SK-N-SH (cell line): ENCODE measurements at regions not wholly inside any gene's neighbourhood (a gene's known extent, or its start where the extent isn't known, plus 50 kb on each side); places are given as distances from the start of the nearest gene placed in this dataset.

Experiments
- CTCF ChIA-PET: fragments of 300-600, 350-600 bp; formaldehyde crosslinking; extraction: SDS; loops from one replicate; lab custom pipeline; 2021; lab: Yijun Ruan, JAX
- POLR2A ChIA-PET: fragments of 350-600 bp; sonication (Branson Sonifier 250); formaldehyde crosslinking; extraction: SDS; loops from one replicate; lab custom pipeline; 2020; ENCODE audit warnings: antibody characterized with exemption, inconsistent platforms; lab: Yijun Ruan, JAX
- DNase-seq: peaks from one replicate; pipeline ENCODE4 v3.0.0; 2012
- H2AFZ ChIP-seq: fragments of 200-600 bp; sonication (generic); 2 replicates; pipeline ENCODE4 v1.8.1; 2016; ENCODE audit warnings: antibody characterized with exemption, mild to moderate bottlenecking, low read depth
- H3F3A ChIP-seq: fragments of 200-600 bp; sonication (generic); replicated peaks from 2 replicates; pipeline ENCODE3; 2016; ENCODE audit warnings: antibody characterized with exemption, mild to moderate bottlenecking; ENCODE audit not compliant: insufficient read depth
- H3K27ac ChIP-seq, 2 experiments: fragments of 200-500 bp in 1 of 2; fragments of 200-600 bp in 1 of 2; sonication (Bioruptor generic) in 1 of 2; sonication (generic), shearing (Covaris generic) in 1 of 2; 2 replicates each; pipeline versions ENCODE4 v1.5.1 to v1.6.1; 2014 to 2016; ENCODE audit warnings: low read depth in 2 of 2, inconsistent platforms in 1 of 2, low read length in 1 of 2, mild to moderate bottlenecking in 1 of 2, mixed read lengths in 1 of 2
- H3K27me3 ChIP-seq: fragments of 200-600 bp; sonication (generic), shearing (Covaris generic); 2 replicates; pipeline ENCODE4 v1.6.1; 2016; ENCODE audit warnings: mixed run types; ENCODE audit not compliant: insufficient read depth
- H3K36me3 ChIP-seq, 2 experiments: fragments of 200-500 bp in 1 of 2; fragments of 200-600 bp in 1 of 2; sonication (Bioruptor generic) in 1 of 2; sonication (generic) in 1 of 2; replicated peaks in 1 of 2; 2 replicates each; pipeline versions ENCODE3 to v1.5.1; 2014 to 2016; ENCODE audit warnings: low read length in 1 of 2, mild to moderate bottlenecking in 1 of 2; ENCODE audit not compliant: insufficient read depth in 2 of 2, control insufficient read depth in 1 of 2
- H3K4me1 ChIP-seq, 2 experiments: fragments of 200-500 bp in 1 of 2; fragments of 200-600 bp in 1 of 2; sonication (Bioruptor generic) in 1 of 2; sonication (generic), shearing (Covaris generic) in 1 of 2; 2 replicates each; pipeline versions ENCODE4 v1.5.1 to v1.6.1; 2014 to 2016; ENCODE audit warnings: low read depth in 1 of 2, low read length in 1 of 2, mixed run types in 1 of 2; ENCODE audit not compliant: insufficient read depth in 2 of 2, control insufficient read depth in 1 of 2
- H3K4me2 ChIP-seq: fragments of 200-600 bp; sonication (generic), shearing (Covaris generic); 2 replicates; pipeline ENCODE4 v1.6.1; 2017; ENCODE audit warnings: mixed run types
- H3K4me3 ChIP-seq, 2 experiments: fragments of 200-500 bp in 1 of 2; fragments of 200-600 bp in 1 of 2; sonication (Bioruptor generic) in 1 of 2; sonication (generic), shearing (Covaris generic) in 1 of 2; 2 replicates each; pipeline versions ENCODE4 v1.5.1 to v1.8.1; 2014 to 2016; ENCODE audit warnings: low read depth in 2 of 2, inconsistent platforms in 1 of 2, low read length in 1 of 2, mild to moderate bottlenecking in 1 of 2, mixed read lengths in 1 of 2, moderate library complexity in 1 of 2
- H3K79me2 ChIP-seq: fragments of 200-600 bp; sonication (generic); 2 replicates; pipeline ENCODE4 v1.8.1; 2017; ENCODE audit warnings: mild to moderate bottlenecking; ENCODE audit not compliant: insufficient read depth
- H3K9ac ChIP-seq: fragments of 200-600 bp; sonication (generic); 2 replicates; pipeline ENCODE4 v1.6.1; 2017; ENCODE audit warnings: mixed run types
- H3K9me2 ChIP-seq: fragments of 200-600 bp; sonication (generic); 2 replicates; pipeline ENCODE4 v1.6.1; 2017; ENCODE audit warnings: mixed run types
- H3K9me3 ChIP-seq: fragments of 200-600 bp; sonication (generic); 2 replicates; pipeline ENCODE4 v1.6.1; 2017; ENCODE audit warnings: mixed run types, mild to moderate bottlenecking, moderate library complexity
- H4K20me1 ChIP-seq: fragments of 200-600 bp; sonication (generic); 2 replicates; pipeline ENCODE4 v1.6.1; 2017; ENCODE audit warnings: mild to moderate bottlenecking, mixed run types; ENCODE audit not compliant: insufficient read depth
- ELF1 ChIP-seq: IDR thresholded peaks from 2 replicates; pipeline ENCODE4 v1.4.0; 2012
- EP300 ChIP-seq, 2 experiments: IDR thresholded peaks; 2 replicates each; pipeline versions ENCODE4 v1.4.0 to v1.6.1; 2012; ENCODE audit warnings: borderline replicate concordance in 1 of 2, low read depth in 1 of 2, low read length in 1 of 2
- FOSL2 ChIP-seq: IDR thresholded peaks from 2 replicates; pipeline ENCODE4 v1.4.0; 2012; ENCODE audit warnings: low read depth, mild to moderate bottlenecking, moderate library complexity, borderline replicate concordance
- GATA2 ChIP-seq: sonication (generic); formaldehyde crosslinking; IDR thresholded peaks from 2 replicates; pipeline ENCODE4 v1.5.0; 2020; ENCODE audit warnings: mild to moderate bottlenecking, missing genetic modification reagents
- JUND ChIP-seq: IDR thresholded peaks from 2 replicates; pipeline ENCODE4 v1.4.0; 2012
- MAX ChIP-seq: IDR thresholded peaks from 2 replicates; pipeline ENCODE4 v1.4.0; 2012; ENCODE audit warnings: low read depth
- MEF2A ChIP-seq: IDR thresholded peaks from 2 replicates; pipeline ENCODE4 v1.4.0; 2012; ENCODE audit warnings: low read depth, borderline replicate concordance
- PBX3 ChIP-seq: IDR thresholded peaks from 2 replicates; pipeline ENCODE4; 2012
- POLR2AphosphoS5 ChIP-seq: IDR thresholded peaks from 2 replicates; pipeline ENCODE4 v1.6.1; 2012; ENCODE audit warnings: low read depth, low read length
- RAD21 ChIP-seq: IDR thresholded peaks from 2 replicates; pipeline ENCODE4 v1.6.1; 2012; ENCODE audit warnings: mild to moderate bottlenecking, low read length
- RCOR1 ChIP-seq: fragments of 150-350 bp; IDR thresholded peaks from 2 replicates; pipeline ENCODE4 v1.6.1; 2017; ENCODE audit warnings: antibody characterized with exemption, low read length
- RXRA ChIP-seq: IDR thresholded peaks from 2 replicates; pipeline ENCODE4 v1.4.0; 2012; ENCODE audit warnings: low read depth, mild to moderate bottlenecking, borderline replicate concordance
- SIN3A ChIP-seq: IDR thresholded peaks from 2 replicates; pipeline ENCODE4 v1.6.1; 2012; ENCODE audit warnings: low read depth, mild to moderate bottlenecking, low read length, moderate library complexity, borderline replicate concordance
- TAF1 ChIP-seq: IDR thresholded peaks from 2 replicates; pipeline ENCODE4 v1.6.1; 2012; ENCODE audit warnings: low read depth, mild to moderate bottlenecking, low read length, moderate library complexity, borderline replicate concordance
- TCF12 ChIP-seq: IDR thresholded peaks from 2 replicates; pipeline ENCODE4 v1.4.0; 2012
- TEAD4 ChIP-seq: IDR thresholded peaks from 2 replicates; pipeline ENCODE4 v1.4.0; 2012; ENCODE audit warnings: mild to moderate bottlenecking, borderline replicate concordance; ENCODE audit not compliant: insufficient read depth
- USF1 ChIP-seq: IDR thresholded peaks from 2 replicates; pipeline ENCODE4 v1.4.0; 2012; ENCODE audit warnings: low read depth, borderline replicate concordance
- YY1 ChIP-seq: IDR thresholded peaks from 2 replicates; pipeline ENCODE4 v1.4.0; 2012; ENCODE audit warnings: low read depth, mild to moderate bottlenecking
- ZBTB33 ChIP-seq: IDR thresholded peaks from 2 replicates; pipeline ENCODE4 v1.4.0; 2012; ENCODE audit warnings: low read depth, borderline replicate concordance
- WGBS: methylation state at CpG from one replicate; pipeline ENCODE4 v1.1.6; 2017; ENCODE audit warnings: low lambda C conversion rate; 5-methylcytosine and 5-hydroxymethylcytosine counted together
- TF ChIP-seq, protein P1 (sequence below): IDR thresholded peaks from 2 replicates; pipeline ENCODE4 v1.6.1; 2012; ENCODE audit warnings: mild to moderate bottlenecking, low read depth, low read length, moderate library complexity
- TF ChIP-seq, protein P2 (sequence below): fragments of 200-600 bp; sonication (generic); IDR thresholded peaks from 2 replicates; pipeline ENCODE4 v1.6.1; 2017; ENCODE audit warnings: antibody characterized with exemption, mild to moderate bottlenecking, moderate library complexity

DNA sequence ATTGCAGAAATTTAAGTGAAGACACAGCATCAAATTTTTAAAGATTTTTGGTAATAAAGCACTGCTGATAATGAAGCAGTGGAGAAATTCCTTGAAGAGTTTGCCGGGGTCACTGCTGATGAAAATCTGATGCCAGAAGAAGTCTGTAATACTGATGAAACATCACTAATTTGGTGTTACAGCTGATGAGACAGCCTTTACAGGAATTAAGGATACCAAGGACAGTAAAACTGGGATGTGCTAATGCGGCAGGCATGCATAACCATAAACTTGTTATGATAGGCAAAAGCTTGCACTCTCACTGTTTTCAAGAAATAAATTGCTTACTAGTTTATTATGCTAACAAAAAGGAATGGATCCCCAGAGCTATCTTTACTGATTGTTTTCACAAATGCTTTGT, 52.9 kb upstream of the VEGFC start:
- H3K4me1 ChIP-seq, result peaks cover 0 to 13% of the 10 kb centered on the region in 2 experiments; a peak in 1 of 4 replicates
- no peaks in the 10 kb centered on the region for H3K27me3 ChIP-seq
- no peak overlapping the region for H3K27ac ChIP-seq
- ChIA-PET POLR2A (no interaction called here), CTCF (no interaction called here)
- H3K9ac ChIP-seq, result no peak overlapping the region
- peaks cover 0 to 6% of the 10 kb centered on the region in 2 experiments for H3K36me3 ChIP-seq
- peaks cover 34% of the 10 kb centered on the region for H3F3A ChIP-seq
- no peak overlapping the region for H3K4me2 ChIP-seq
- WGBS, result 93% methylated on average over 2 of the region's 2 CpGs
- no peak for DNase-seq
- H3K9me2 ChIP-seq, result no peaks in the 10 kb centered on the region
- H4K20me1 ChIP-seq, result no peaks in the 10 kb centered on the region
- TF ChIP-seq PBX3 (no peak), TEAD4 (no peak), GATA2 (CRISPR knock-in tag) (no peak), YY1 (no peak), TCF12 (no peak), JUND (no peak), ELF1 (no peak)
- peaks cover 7% of the 10 kb centered on the region; the same call in 1 of the 2 replicates for H3K9me3 ChIP-seq
- no peaks in the 10 kb centered on the region; the same call in 1 of the 2 replicates for H3K79me2 ChIP-seq
- H3K4me3 ChIP-seq, result no peak overlapping the region
- no peak overlapping the region for H2AFZ ChIP-seq

GRCh38 chr4:176849076-176849475, 56.4 kb upstream of the VEGFC start:
- ChIA-PET POLR2A (no interaction called here), CTCF (no interaction called here)
- TF ChIP-seq RAD21 (no peak), ZBTB33 (no peak), SIN3A (no peak), USF1 (no peak), TAF1 (no peak), RXRA (no peak), JUND (no peak), FOSL2 (no peak), MEF2A (no peak), RCOR1 (no peak), YY1 (no peak), MAX (no peak), EP300 (IDR thresholded peaks at IDR 0.05; ENCODE audit: borderline replicate concordance in 1 of 2, low read depth in 1 of 2, low read length in 1 of 2) (no peak), POLR2AphosphoS5 (no peak)
- TF ChIP-seq, protein P1, sequence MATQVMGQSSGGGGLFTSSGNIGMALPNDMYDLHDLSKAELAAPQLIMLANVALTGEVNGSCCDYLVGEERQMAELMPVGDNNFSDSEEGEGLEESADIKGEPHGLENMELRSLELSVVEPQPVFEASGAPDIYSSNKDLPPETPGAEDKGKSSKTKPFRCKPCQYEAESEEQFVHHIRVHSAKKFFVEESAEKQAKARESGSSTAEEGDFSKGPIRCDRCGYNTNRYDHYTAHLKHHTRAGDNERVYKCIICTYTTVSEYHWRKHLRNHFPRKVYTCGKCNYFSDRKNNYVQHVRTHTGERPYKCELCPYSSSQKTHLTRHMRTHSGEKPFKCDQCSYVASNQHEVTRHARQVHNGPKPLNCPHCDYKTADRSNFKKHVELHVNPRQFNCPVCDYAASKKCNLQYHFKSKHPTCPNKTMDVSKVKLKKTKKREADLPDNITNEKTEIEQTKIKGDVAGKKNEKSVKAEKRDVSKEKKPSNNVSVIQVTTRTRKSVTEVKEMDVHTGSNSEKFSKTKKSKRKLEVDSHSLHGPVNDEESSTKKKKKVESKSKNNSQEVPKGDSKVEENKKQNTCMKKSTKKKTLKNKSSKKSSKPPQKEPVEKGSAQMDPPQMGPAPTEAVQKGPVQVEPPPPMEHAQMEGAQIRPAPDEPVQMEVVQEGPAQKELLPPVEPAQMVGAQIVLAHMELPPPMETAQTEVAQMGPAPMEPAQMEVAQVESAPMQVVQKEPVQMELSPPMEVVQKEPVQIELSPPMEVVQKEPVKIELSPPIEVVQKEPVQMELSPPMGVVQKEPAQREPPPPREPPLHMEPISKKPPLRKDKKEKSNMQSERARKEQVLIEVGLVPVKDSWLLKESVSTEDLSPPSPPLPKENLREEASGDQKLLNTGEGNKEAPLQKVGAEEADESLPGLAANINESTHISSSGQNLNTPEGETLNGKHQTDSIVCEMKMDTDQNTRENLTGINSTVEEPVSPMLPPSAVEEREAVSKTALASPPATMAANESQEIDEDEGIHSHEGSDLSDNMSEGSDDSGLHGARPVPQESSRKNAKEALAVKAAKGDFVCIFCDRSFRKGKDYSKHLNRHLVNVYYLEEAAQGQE, result no peak
- TF ChIP-seq, protein P2, sequence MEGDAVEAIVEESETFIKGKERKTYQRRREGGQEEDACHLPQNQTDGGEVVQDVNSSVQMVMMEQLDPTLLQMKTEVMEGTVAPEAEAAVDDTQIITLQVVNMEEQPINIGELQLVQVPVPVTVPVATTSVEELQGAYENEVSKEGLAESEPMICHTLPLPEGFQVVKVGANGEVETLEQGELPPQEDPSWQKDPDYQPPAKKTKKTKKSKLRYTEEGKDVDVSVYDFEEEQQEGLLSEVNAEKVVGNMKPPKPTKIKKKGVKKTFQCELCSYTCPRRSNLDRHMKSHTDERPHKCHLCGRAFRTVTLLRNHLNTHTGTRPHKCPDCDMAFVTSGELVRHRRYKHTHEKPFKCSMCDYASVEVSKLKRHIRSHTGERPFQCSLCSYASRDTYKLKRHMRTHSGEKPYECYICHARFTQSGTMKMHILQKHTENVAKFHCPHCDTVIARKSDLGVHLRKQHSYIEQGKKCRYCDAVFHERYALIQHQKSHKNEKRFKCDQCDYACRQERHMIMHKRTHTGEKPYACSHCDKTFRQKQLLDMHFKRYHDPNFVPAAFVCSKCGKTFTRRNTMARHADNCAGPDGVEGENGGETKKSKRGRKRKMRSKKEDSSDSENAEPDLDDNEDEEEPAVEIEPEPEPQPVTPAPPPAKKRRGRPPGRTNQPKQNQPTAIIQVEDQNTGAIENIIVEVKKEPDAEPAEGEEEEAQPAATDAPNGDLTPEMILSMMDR, result no peak

More at GRCh38 chr4:176849076-176849475, 56.4 kb upstream of the VEGFC start:
- no peak overlapping the region for H3K27ac ChIP-seq
- no peaks in the 10 kb centered on the region for H3K4me1 ChIP-seq
- no peaks in the 10 kb centered on the region for H4K20me1 ChIP-seq
- H3K9me3 ChIP-seq, result peaks cover 20% of the 10 kb centered on the region
- H3K4me3 ChIP-seq, result no peak overlapping the region
- H3K9ac ChIP-seq, result no peak overlapping the region
- peaks cover 10% of the 10 kb centered on the region for H3F3A ChIP-seq
- no peaks in the 10 kb centered on the region for H3K9me2 ChIP-seq
- no peak overlapping the region for H3K4me2 ChIP-seq
- H3K79me2 ChIP-seq, result no peaks in the 10 kb centered on the region
- no peak overlapping the region for H2AFZ ChIP-seq
- no peak for DNase-seq
- H3K27me3 ChIP-seq, result no peaks in the 10 kb centered on the region
- H3K36me3 ChIP-seq, result peaks cover 0 to 8% of the 10 kb centered on the region in 2 experiments
